Mesendoderm (in vitro differentiated cells): ENCODE measurements at regions not wholly inside any gene's neighbourhood (a gene's known extent, or its start where the extent isn't known, plus 50 kb on each side); places are given as distances from the start of the nearest gene placed in this dataset.

Experiments
- DNase-seq: peaks from one replicate; pipeline ENCODE4 v3.0.0; 2013
- H2AK5ac ChIP-seq: 2 replicates; pipeline ENCODE4 v1.6.1; 2013; ENCODE audit warnings: low read length, inconsistent platforms
- H2BK120ac ChIP-seq: 2 replicates; pipeline ENCODE4 v1.6.1; 2013; ENCODE audit warnings: low read depth, mild to moderate bottlenecking, low read length, moderate library complexity, mixed read lengths
- H2BK15ac ChIP-seq: replicated peaks from 2 replicates; pipeline ENCODE4 v1.6.1; 2013; ENCODE audit warnings: low read depth, mild to moderate bottlenecking, moderate library complexity
- H2BK5ac ChIP-seq: 2 replicates; pipeline ENCODE4 v1.6.1; 2013; ENCODE audit warnings: low read length, inconsistent platforms
- H3K18ac ChIP-seq: 2 replicates; pipeline ENCODE4 v1.6.1; 2013; ENCODE audit warnings: mild to moderate bottlenecking, low read length, mixed read lengths
- H3K23ac ChIP-seq: one replicate; pipeline ENCODE4 v1.6.1; 2013; ENCODE audit warnings: low read length
- H3K27ac ChIP-seq: 2 replicates; pipeline ENCODE4 v1.5.1; 2013; ENCODE audit warnings: low read depth, mild to moderate bottlenecking, inconsistent platforms, low read length, moderate library complexity
- H3K27me3 ChIP-seq: 2 replicates; pipeline ENCODE4 v1.6.1; 2013; ENCODE audit warnings: low read length, control low read depth, mild to moderate bottlenecking, inconsistent platforms; ENCODE audit not compliant: insufficient read depth, poor library complexity
- H3K36me3 ChIP-seq: 2 replicates; pipeline ENCODE4 v1.6.1; 2013; ENCODE audit warnings: low read length, inconsistent platforms; ENCODE audit not compliant: control insufficient read depth, insufficient read depth
- H3K4ac ChIP-seq: one replicate; pipeline ENCODE4 v1.6.1; 2013; ENCODE audit warnings: low read depth, mild to moderate bottlenecking, low read length, moderate library complexity
- H3K4me1 ChIP-seq: 2 replicates; pipeline ENCODE4 v1.6.1; 2013; ENCODE audit warnings: low read depth, low read length, inconsistent platforms; ENCODE audit not compliant: control insufficient read depth
- H3K4me2 ChIP-seq: 2 replicates; pipeline ENCODE4 v1.6.1; 2013; ENCODE audit warnings: low read length
- H3K4me3 ChIP-seq: 2 replicates; pipeline ENCODE4 v1.5.1; 2013; ENCODE audit warnings: mild to moderate bottlenecking, low read length
- H3K56ac ChIP-seq: one replicate; pipeline ENCODE4 v1.6.1; 2013; ENCODE audit warnings: low read length
- H3K79me1 ChIP-seq: 2 replicates; pipeline ENCODE4 v1.6.1; 2013; ENCODE audit warnings: low read length, inconsistent platforms
- H3K79me2 ChIP-seq: 2 replicates; pipeline ENCODE4 v1.6.1; 2013; ENCODE audit warnings: mild to moderate bottlenecking, low read length; ENCODE audit not compliant: control insufficient read depth, insufficient read depth
- H3K9ac ChIP-seq: 2 replicates; pipeline ENCODE4 v1.6.1; 2013; ENCODE audit warnings: low read length, inconsistent platforms
- H4K5ac ChIP-seq: one replicate; pipeline ENCODE4 v1.6.1; 2013; ENCODE audit warnings: low read length
- H4K8ac ChIP-seq: one replicate; pipeline ENCODE4 v1.6.1; 2013; ENCODE audit warnings: low read depth, mild to moderate bottlenecking, control low read depth, low read length, moderate library complexity
- WGBS: extraction: QIAGEN DNeasy Blood & Tissue Kit; methylation state at CpG from one replicate; pipeline ENCODE4 v1.1.7; 2013; ENCODE audit warnings: low lambda C conversion rate, missing lambda C conversion rate; ENCODE audit not compliant: insufficient coverage; ENCODE audit errors: extremely low coverage; 5-methylcytosine and 5-hydroxymethylcytosine counted together

- no CpG with 5 or more reads among the region's 5 CpGs for WGBS
- Histone ChIP-seq H3K9ac (no peak overlapping the region), H3K4me3 (no peak overlapping the region)
Measured at GRCh38 chr2:147512206-147512605, 332.6 kb upstream of the ACVR2A start.

GRCh38 chr2:147511491-147511948 is 333.3 kb upstream of the ACVR2A start:
- WGBS, result no CpG with 5 or more reads among the region's 6 CpGs
- H3K79me2 ChIP-seq, result no peaks in the 10 kb centered on the region
- H3K23ac ChIP-seq, result no peak overlapping the region
- H2BK5ac ChIP-seq, result peak overlapping the region; percentile 59
- no peak overlapping the region for H2BK120ac ChIP-seq
- H3K4me1 ChIP-seq, result peaks cover 7% of the 10 kb centered on the region
- H3K56ac ChIP-seq, result peak overlapping the region; percentile 70
- H2AK5ac ChIP-seq, result no peak overlapping the region
- no peak overlapping the region for H3K9ac ChIP-seq
- no peak overlapping the region for H3K27ac ChIP-seq
- H3K18ac ChIP-seq, result no peak overlapping the region
- H3K4ac ChIP-seq, result no peak overlapping the region
- no peak overlapping the region for H4K5ac ChIP-seq
- H2BK15ac ChIP-seq, result no peak overlapping the region
- H3K36me3 ChIP-seq, result no peaks in the 10 kb centered on the region
- H3K27me3 ChIP-seq, result no peaks in the 10 kb centered on the region
- H3K4me3 ChIP-seq, result no peak overlapping the region
- peak; percentile 44 for DNase-seq
- no peaks in the 10 kb centered on the region for H3K79me1 ChIP-seq
- H4K8ac ChIP-seq, result no peak overlapping the region
- H3K4me2 ChIP-seq, result no peak overlapping the region

More at GRCh38 chr2:147512206-147512605, 332.6 kb upstream of the ACVR2A start:
- H2AK5ac ChIP-seq, result no peak overlapping the region
- H3K4me2 ChIP-seq, result no peak overlapping the region
- H2BK120ac ChIP-seq, result peak overlapping the region; percentile 38
- H2BK15ac ChIP-seq, result no peak overlapping the region
- H4K8ac ChIP-seq, result no peak overlapping the region
- H3K4me1 ChIP-seq, result peaks cover 7% of the 10 kb centered on the region
- no peaks in the 10 kb centered on the region for H3K79me2 ChIP-seq
- H3K4ac ChIP-seq, result no peak overlapping the region
- H3K27me3 ChIP-seq, result no peaks in the 10 kb centered on the region
- H3K36me3 ChIP-seq, result no peaks in the 10 kb centered on the region
- DNase-seq, result no peak
- H3K18ac ChIP-seq, result peak overlapping the region; percentile 32
- no peaks in the 10 kb centered on the region for H3K79me1 ChIP-seq
- H2BK5ac ChIP-seq, result no peak overlapping the region
- H3K27ac ChIP-seq, result peak overlapping the region; percentile 57
- peak overlapping the region; percentile 1 for H3K56ac ChIP-seq
- H3K23ac ChIP-seq, result no peak overlapping the region
- no peak overlapping the region for H4K5ac ChIP-seq

- Histone ChIP-seq H4K5ac (no peak overlapping the region), H2BK5ac (no peak overlapping the region), H3K27me3 (no peaks in the 10 kb centered on the region), H3K4me2 (no peak overlapping the region), H4K8ac (no peak overlapping the region), H3K56ac (no peak overlapping the region), H3K79me1 (no peaks in the 10 kb centered on the region), H3K27ac (no peak overlapping the region), H3K79me2 (no peaks in the 10 kb centered on the region), H3K18ac (no peak overlapping the region), H3K4me1 (peaks cover 4% of the 10 kb centered on the region), H3K36me3 (no peaks in the 10 kb centered on the region), H3K23ac (no peak overlapping the region), H2BK15ac (peak overlapping the region; percentile 76), H2AK5ac (no peak overlapping the region), H2BK120ac (no peak overlapping the region), H3K9ac (no peak overlapping the region), H3K4ac (no peak overlapping the region), H3K4me3 (no peak overlapping the region)
- no peak for DNase-seq
Measured at GRCh38 chr2:147509821-147510220, 335.0 kb upstream of the ACVR2A start.

GRCh38 chr2:147506889-147507288 is 337.9 kb upstream of the ACVR2A start:
- Histone ChIP-seq H2AK5ac (no peak overlapping the region), H3K79me2 (no peaks in the 10 kb centered on the region), H3K56ac (no peak overlapping the region), H3K4ac (no peak overlapping the region), H2BK120ac (no peak overlapping the region), H3K9ac (no peak overlapping the region), H4K5ac (no peak overlapping the region), H3K79me1 (no peaks in the 10 kb centered on the region), H3K27ac (no peak overlapping the region), H2BK5ac (no peak overlapping the region), H3K4me2 (no peak overlapping the region), H3K18ac (no peak overlapping the region), H3K27me3 (no peaks in the 10 kb centered on the region), H3K4me1 (peaks cover 4% of the 10 kb centered on the region), H3K36me3 (no peaks in the 10 kb centered on the region), H3K23ac (no peak overlapping the region), H3K4me3 (no peak overlapping the region), H4K8ac (no peak overlapping the region), H2BK15ac (no peak overlapping the region)
- no peak for DNase-seq
- WGBS, result no CpG with 5 or more reads among the region's 27 CpGs

- Histone ChIP-seq H4K8ac (no peak overlapping the region), H3K56ac (no peak overlapping the region), H3K79me2 (no peaks in the 10 kb centered on the region), H3K4me1 (no peaks in the 10 kb centered on the region), H3K79me1 (no peaks in the 10 kb centered on the region), H3K36me3 (no peaks in the 10 kb centered on the region), H2AK5ac (no peak overlapping the region), H3K23ac (no peak overlapping the region), H3K9ac (no peak overlapping the region), H2BK15ac (no peak overlapping the region), H3K4me3 (no peak overlapping the region), H3K4me2 (no peak overlapping the region), H3K27me3 (no peaks in the 10 kb centered on the region), H3K18ac (no peak overlapping the region), H2BK5ac (no peak overlapping the region), H3K4ac (no peak overlapping the region), H2BK120ac (no peak overlapping the region), H3K27ac (no peak overlapping the region), H4K5ac (no peak overlapping the region)
- no peak for DNase-seq
- no CpG with 5 or more reads among the region's 3 CpGs for WGBS
Measured at GRCh38 chr2:147502711-147503290, 342.0 kb upstream of the ACVR2A start.

GRCh38 chr2:147501968-147502367 is 342.9 kb upstream of the ACVR2A start:
- WGBS, result no CpG with 5 or more reads among the region's 4 CpGs
- no peak overlapping the region for H2BK120ac ChIP-seq
- no peaks in the 10 kb centered on the region for H3K4me1 ChIP-seq
- no peak overlapping the region for H3K27ac ChIP-seq
- no peak overlapping the region for H2BK5ac ChIP-seq
- no peak overlapping the region for H3K23ac ChIP-seq
- no peak overlapping the region for H4K8ac ChIP-seq
- H3K9ac ChIP-seq, result no peak overlapping the region
- H2AK5ac ChIP-seq, result no peak overlapping the region
- H3K4ac ChIP-seq, result no peak overlapping the region
- no peak for DNase-seq
- H4K5ac ChIP-seq, result no peak overlapping the region
- H3K56ac ChIP-seq, result no peak overlapping the region
- H3K4me3 ChIP-seq, result no peak overlapping the region
- no peaks in the 10 kb centered on the region for H3K79me2 ChIP-seq
- no peak overlapping the region for H3K4me2 ChIP-seq
- H3K36me3 ChIP-seq, result no peaks in the 10 kb centered on the region
- no peak overlapping the region for H3K18ac ChIP-seq
- H2BK15ac ChIP-seq, result no peak overlapping the region
- no peaks in the 10 kb centered on the region for H3K79me1 ChIP-seq
- no peaks in the 10 kb centered on the region for H3K27me3 ChIP-seq
